GM06990 (cell line): ENCODE measurements at regions not wholly inside any gene's neighbourhood (a gene's known extent, or its start where the extent isn't known, plus 50 kb on each side); places are given as distances from the start of the nearest gene placed in this dataset.

Experiments used
- DNase-seq: peaks from one replicate; pipeline ENCODE4 v3.0.0-alpha.2; 2011; ENCODE audit not compliant: insufficient read length; ENCODE audit errors: extremely low read depth
- H3K27me3 ChIP-seq: replicated peaks from 2 replicates; pipeline ENCODE4 v1.6.0; 2011; ENCODE audit warnings: low read length; ENCODE audit not compliant: control insufficient read depth, insufficient read depth
- H3K36me3 ChIP-seq: 2 replicates; pipeline ENCODE4 v1.5.1; 2011; ENCODE audit warnings: low read length; ENCODE audit not compliant: control insufficient read depth, insufficient read depth
- H3K4me3 ChIP-seq: replicated peaks from 2 replicates; pipeline ENCODE4 v1.5.1; 2011; ENCODE audit warnings: low read depth, mild to moderate bottlenecking, control low read depth, low read length
- TF ChIP-seq, protein P1 (sequence below): IDR thresholded peaks from 2 replicates; pipeline ENCODE4 v1.5.1; 2011; ENCODE audit warnings: low read length, control low read depth, mild to moderate bottlenecking, inconsistent platforms; ENCODE audit not compliant: insufficient read depth, poor library complexity, severe bottlenecking

DNA sequence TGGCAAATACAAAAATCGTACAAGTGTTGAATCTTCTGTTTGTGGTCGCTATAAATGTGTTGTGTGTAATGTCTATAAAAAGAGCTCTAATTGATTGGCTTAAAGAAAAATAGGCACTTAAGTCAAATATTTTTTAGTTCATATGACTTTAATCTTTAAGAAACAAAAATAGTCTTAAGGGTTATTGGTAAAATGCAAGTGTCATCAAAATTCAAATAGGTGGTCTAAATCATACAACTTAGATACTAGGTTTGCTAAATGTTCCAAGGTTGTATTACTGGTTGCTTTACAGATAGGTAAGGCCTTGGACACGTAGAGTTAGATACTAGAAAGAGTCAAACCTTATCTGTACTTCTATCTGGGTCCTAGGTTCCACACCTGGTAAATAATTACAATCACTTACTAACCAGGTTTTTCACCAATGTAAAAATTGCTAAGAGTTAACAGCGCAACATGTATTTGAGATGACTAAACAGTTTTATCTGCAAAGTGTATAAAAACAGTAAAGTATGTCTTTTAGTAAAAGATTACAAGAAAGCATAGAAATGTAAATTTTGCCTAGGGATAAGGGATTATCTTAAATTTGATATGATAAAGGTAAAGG, 91.1 kb upstream of the GNAZ start:
- Histone ChIP-seq H3K4me3 (no peak overlapping the region), H3K36me3 (no peaks in the 10 kb centered on the region), H3K27me3 (no peaks in the 10 kb centered on the region)
- TF ChIP-seq, protein P1, sequence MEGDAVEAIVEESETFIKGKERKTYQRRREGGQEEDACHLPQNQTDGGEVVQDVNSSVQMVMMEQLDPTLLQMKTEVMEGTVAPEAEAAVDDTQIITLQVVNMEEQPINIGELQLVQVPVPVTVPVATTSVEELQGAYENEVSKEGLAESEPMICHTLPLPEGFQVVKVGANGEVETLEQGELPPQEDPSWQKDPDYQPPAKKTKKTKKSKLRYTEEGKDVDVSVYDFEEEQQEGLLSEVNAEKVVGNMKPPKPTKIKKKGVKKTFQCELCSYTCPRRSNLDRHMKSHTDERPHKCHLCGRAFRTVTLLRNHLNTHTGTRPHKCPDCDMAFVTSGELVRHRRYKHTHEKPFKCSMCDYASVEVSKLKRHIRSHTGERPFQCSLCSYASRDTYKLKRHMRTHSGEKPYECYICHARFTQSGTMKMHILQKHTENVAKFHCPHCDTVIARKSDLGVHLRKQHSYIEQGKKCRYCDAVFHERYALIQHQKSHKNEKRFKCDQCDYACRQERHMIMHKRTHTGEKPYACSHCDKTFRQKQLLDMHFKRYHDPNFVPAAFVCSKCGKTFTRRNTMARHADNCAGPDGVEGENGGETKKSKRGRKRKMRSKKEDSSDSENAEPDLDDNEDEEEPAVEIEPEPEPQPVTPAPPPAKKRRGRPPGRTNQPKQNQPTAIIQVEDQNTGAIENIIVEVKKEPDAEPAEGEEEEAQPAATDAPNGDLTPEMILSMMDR, result no peak
- no peak for DNase-seq

DNA sequence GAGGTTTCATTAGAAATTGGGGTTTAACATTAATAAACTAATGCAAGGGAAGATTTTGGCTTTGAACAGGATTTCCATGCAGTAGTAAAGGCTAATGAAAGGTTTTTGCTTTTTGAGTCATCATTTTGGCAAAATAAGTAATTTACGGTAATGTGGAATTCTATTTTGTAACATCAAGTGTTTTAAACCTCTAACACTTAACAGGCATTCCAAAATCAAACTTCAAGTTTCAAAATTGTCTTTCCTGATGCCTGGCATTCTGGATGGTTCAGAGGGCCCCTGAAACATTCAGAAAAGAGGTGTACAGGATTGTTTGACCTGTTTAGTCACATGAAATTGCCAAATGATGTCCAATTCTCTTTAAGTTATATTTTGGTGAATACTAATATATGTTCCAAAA, 90.4 kb upstream of the GNAZ start:
- H3K27me3 ChIP-seq, result no peaks in the 10 kb centered on the region
- H3K4me3 ChIP-seq, result no peak overlapping the region
- DNase-seq, result no peak
- TF ChIP-seq, protein P1, result no peak
- no peaks in the 10 kb centered on the region for H3K36me3 ChIP-seq

DNA sequence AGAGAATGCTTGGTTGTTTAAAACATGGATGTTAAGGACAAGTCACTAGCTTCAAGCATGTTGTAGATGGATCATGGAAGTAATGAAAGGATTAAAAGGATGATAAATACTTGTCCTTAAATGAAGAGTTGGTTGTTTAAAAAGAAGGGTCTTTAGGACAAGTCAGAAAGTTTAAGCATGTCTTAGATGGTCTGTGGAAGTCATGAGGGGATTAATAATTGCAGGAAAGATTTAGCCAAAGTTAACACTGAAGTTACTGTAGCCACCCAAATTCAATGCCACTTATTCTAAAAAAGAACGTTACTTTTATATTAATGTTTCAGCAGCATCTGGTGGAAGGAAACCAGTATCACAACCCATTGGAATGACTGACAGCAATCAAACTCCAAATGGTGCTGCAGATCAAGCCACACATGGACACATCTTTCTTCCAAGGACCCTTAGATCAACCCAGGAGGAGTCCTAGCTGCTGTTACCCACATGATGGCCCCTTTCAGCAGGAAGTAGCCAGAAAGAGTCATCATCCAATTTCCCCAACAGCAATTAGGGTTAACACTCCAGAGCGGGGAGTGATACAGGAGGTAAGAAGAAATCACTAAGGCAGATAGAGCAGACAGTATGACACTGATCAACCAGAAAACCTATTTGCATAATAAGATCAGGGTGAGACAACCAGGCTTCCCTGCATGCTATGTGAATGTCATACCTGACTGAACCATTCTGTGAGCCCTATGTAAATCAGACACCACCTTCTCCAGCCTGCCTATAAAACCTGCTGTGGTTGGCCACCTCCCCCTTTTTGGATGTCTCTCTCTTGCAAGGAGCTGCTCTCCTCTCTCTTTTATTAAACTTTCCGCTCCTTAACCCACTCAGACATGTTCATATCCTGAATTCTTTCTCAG, 88.4 kb upstream of the GNAZ start:
- Histone ChIP-seq H3K36me3 (no peaks in the 10 kb centered on the region), H3K27me3 (no peaks in the 10 kb centered on the region; the same call in 1 of the 2 replicates), H3K4me3 (no peak overlapping the region)
- TF ChIP-seq, protein P1, result no peak
- no peak for DNase-seq

DNA sequence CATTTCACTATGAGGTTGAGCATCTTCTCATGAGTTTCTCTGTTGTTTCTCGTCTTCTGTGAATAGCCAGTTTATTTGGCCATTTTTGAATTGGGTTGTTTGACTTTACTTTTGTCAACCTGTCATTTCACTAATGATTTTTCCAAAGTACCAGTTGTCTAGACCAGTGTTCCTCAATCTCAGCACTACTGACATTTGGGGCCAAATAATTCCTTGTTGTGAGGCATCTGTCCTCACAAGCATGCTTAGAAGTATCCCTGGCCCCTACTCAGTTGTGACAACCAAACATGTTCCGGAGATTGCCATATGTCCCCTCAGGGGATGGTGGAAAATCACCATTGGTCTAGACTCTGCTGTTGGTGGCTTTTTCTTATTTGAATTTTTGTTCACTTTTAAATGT, 87.7 kb upstream of the GNAZ start:
- H3K36me3 ChIP-seq, result no peaks in the 10 kb centered on the region
- TF ChIP-seq, protein P1, result no peak
- DNase-seq, result no peak
- H3K27me3 ChIP-seq, result no peaks in the 10 kb centered on the region; the same call in 1 of the 2 replicates
- H3K4me3 ChIP-seq, result no peak overlapping the region

DNA sequence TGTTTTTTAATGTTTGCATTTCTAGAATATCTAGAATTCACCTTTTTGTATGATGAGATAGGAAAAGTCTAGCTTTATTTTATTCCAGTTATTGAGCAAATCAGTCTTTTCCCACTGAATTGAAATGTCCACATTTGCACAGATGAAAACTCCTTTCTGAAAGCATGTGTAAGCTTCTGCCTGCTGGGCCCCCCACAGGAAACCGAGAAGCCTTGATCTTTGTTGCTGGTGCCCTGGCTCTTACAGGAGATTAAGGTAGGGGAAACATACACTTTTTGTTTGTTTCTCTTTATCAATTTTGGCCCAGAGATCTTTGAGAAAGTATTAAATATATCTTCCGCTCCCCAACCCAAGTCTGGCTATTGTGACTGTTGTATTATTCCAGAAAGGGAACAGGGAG, 87.2 kb upstream of the GNAZ start:
- Histone ChIP-seq H3K27me3 (no peaks in the 10 kb centered on the region; the same call in 1 of the 2 replicates), H3K4me3 (no peak overlapping the region), H3K36me3 (no peaks in the 10 kb centered on the region)
- no peak for DNase-seq
- TF ChIP-seq, protein P1, result no peak
